ENCODE measurements at regions not wholly inside any gene's neighbourhood (a gene's known extent, or its start where the extent isn't known, plus 50 kb on each side); places are given as distances from the start of the nearest gene placed in this dataset.

GRCh38 chr2:136468799-136469369 is 296.5 kb upstream of the THSD7B start:
- FAIRE-seq (no peak), DNase-seq (ENCODE audit: low read depth) (no peak)
- H3K4me1 Mint-ChIP-seq (ENCODE audit: low read depth, unreplicated experiment) = no peaks in the 10 kb centered on the region
- H3K9ac ChIP-seq (ENCODE audit: low read length) = no peak overlapping the region
- H3K9me3 ChIP-seq (ENCODE audit: insufficient read depth, low read depth, low read length) = no peaks in the 10 kb centered on the region
- H3K4me3 Mint-ChIP-seq (ENCODE audit: unreplicated experiment) = no peak overlapping the region
- no peaks in the 10 kb centered on the region for H4K20me1 ChIP-seq (ENCODE audit: insufficient read depth, low read length)
- H3K79me2 ChIP-seq (ENCODE audit: insufficient read depth, low read length) = no peaks in the 10 kb centered on the region
- no peak for TF ChIP-seq CTCF (IDR thresholded peaks at IDR 0.05; ENCODE audit: insufficient read depth, low read depth, low read length)
- no peak for TF ChIP-seq EZH2 (IDR thresholded peaks at IDR 0.05; ENCODE audit: insufficient read depth, low read length)
- H3K4me2 ChIP-seq (ENCODE audit: low read length) = no peak overlapping the region
- no peak overlapping the region for H3K4me3 ChIP-seq (ENCODE audit: insufficient read depth, low read depth, low read length)
- no peaks in the 10 kb centered on the region for H3K4me1 ChIP-seq (ENCODE audit: insufficient read depth, low read length)
- H2AFZ ChIP-seq (ENCODE audit: low read depth, low read length) = no peak overlapping the region
- H3K27me3 ChIP-seq (ENCODE audit: insufficient read depth, low read length) = no peaks in the 10 kb centered on the region
- H3K36me3 Mint-ChIP-seq (ENCODE audit: low read depth, unreplicated experiment) = no peaks in the 10 kb centered on the region
- H3K9me3 Mint-ChIP-seq (ENCODE audit: unreplicated experiment) = peaks cover 19% of the 10 kb centered on the region
- no peak overlapping the region for H3K27ac Mint-ChIP-seq (ENCODE audit: unreplicated experiment)
- H3K27ac ChIP-seq (ENCODE audit: low read depth, low read length) = no peak overlapping the region
- peaks cover 10% of the 10 kb centered on the region for H3K27me3 Mint-ChIP-seq (ENCODE audit: low read depth, unreplicated experiment)
- no peaks in the 10 kb centered on the region for H3K36me3 ChIP-seq (ENCODE audit: insufficient read depth, low read length)

DNA sequence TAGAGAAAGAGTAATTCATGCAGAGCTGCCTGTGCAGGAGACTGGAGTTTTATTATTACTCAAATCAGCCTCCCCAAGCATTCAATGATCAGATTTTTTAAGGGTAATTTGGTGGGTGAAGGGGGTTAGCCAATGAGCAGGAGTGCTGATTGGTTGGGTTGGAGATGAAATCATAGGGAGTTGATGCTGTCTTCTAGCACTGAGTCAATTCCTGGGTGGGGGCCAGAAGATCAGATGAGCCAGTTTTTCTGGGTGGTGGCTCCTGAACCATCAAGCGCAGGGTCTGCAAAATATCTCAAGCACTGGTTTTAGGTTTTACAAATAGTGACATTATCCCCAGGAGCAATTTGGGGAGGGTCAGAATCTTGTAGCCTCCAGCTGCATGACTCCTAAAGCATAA is 312.8 kb upstream of the THSD7B start:
- Histone ChIP-seq H2AFZ (ENCODE audit: low read depth, low read length) (no peak overlapping the region), H3K4me2 (ENCODE audit: low read length) (no peak overlapping the region), H3K27ac (ENCODE audit: low read depth, low read length) (no peak overlapping the region), H3K9me3 (ENCODE audit: insufficient read depth, low read depth, low read length) (no peaks in the 10 kb centered on the region), H3K4me1 (ENCODE audit: insufficient read depth, low read length) (no peaks in the 10 kb centered on the region), H3K27me3 (ENCODE audit: insufficient read depth, low read length) (no peaks in the 10 kb centered on the region), H3K9ac (ENCODE audit: low read length) (no peak overlapping the region), H3K36me3 (ENCODE audit: insufficient read depth, low read length) (no peaks in the 10 kb centered on the region), H3K4me3 (ENCODE audit: insufficient read depth, low read depth, low read length) (no peak overlapping the region), H3K79me2 (ENCODE audit: insufficient read depth, low read length) (no peaks in the 10 kb centered on the region), H4K20me1 (ENCODE audit: insufficient read depth, low read length) (no peaks in the 10 kb centered on the region)
- H3K4me3 Mint-ChIP-seq (ENCODE audit: unreplicated experiment) = no peak overlapping the region
- DNase-seq (ENCODE audit: low read depth) (no peak), FAIRE-seq (no peak)
- H3K27me3 Mint-ChIP-seq (ENCODE audit: low read depth, unreplicated experiment) = peaks cover 22% of the 10 kb centered on the region
- TF ChIP-seq CTCF (IDR thresholded peaks at IDR 0.05; ENCODE audit: insufficient read depth, low read depth, low read length) (no peak), EZH2 (IDR thresholded peaks at IDR 0.05; ENCODE audit: insufficient read depth, low read length) (no peak)
- no peaks in the 10 kb centered on the region for H3K9me3 Mint-ChIP-seq (ENCODE audit: unreplicated experiment)
- no peaks in the 10 kb centered on the region for H3K4me1 Mint-ChIP-seq (ENCODE audit: low read depth, unreplicated experiment)
- no peaks in the 10 kb centered on the region for H3K36me3 Mint-ChIP-seq (ENCODE audit: low read depth, unreplicated experiment)
- H3K27ac Mint-ChIP-seq (ENCODE audit: unreplicated experiment) = no peak overlapping the region

DNA sequence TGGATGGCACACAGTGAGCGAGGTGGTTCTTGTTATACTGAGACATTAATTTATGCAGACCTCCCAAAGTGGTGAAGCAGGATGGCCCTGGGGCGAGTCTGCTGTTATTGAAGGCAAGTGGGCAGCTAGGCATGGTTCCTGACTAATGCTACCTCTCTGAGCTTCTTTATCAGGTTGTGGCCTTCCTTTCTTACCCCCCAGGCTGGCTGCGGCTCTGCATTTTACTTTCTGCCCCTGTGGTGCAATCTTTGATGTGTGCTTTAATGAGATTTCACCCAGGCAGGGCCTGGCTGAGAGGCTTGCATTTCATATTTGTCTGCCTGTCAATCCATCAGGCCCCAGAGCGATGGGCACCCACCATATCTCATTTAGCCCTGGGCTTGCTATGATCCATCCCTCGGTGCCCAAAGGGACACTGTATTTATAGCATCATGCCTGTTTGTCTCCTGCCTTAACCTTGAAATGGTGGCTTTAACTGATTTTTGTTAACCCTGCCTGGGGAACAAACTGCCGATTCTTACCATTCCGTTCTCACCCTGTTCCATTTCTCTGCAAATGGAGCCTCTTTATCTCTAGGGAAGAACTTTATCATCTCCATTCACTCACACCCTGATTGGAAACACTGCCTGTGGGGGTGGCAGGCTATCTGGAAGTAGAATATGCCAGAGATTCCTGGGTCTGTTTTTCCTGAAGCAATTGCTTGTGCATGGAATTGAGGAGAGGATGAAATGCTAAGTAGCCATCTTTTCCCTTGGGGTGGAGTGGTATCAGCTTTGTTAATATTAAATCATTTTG is 316.2 kb upstream of the THSD7B start:
- Histone ChIP-seq H3K4me2 (ENCODE audit: low read length) (no peak overlapping the region), H2AFZ (ENCODE audit: low read depth, low read length) (no peak overlapping the region), H3K36me3 (ENCODE audit: insufficient read depth, low read length) (no peaks in the 10 kb centered on the region), H3K27ac (ENCODE audit: low read depth, low read length) (no peak overlapping the region), H3K4me3 (ENCODE audit: insufficient read depth, low read depth, low read length) (no peak overlapping the region), H4K20me1 (ENCODE audit: insufficient read depth, low read length) (no peaks in the 10 kb centered on the region), H3K9ac (ENCODE audit: low read length) (no peak overlapping the region), H3K27me3 (ENCODE audit: insufficient read depth, low read length) (no peaks in the 10 kb centered on the region), H3K4me1 (ENCODE audit: insufficient read depth, low read length) (no peaks in the 10 kb centered on the region), H3K79me2 (ENCODE audit: insufficient read depth, low read length) (no peaks in the 10 kb centered on the region), H3K9me3 (ENCODE audit: insufficient read depth, low read depth, low read length) (no peaks in the 10 kb centered on the region)
- FAIRE-seq (no peak), DNase-seq (ENCODE audit: low read depth) (no peak)
- Mint-ChIP-seq H3K36me3 (ENCODE audit: low read depth, unreplicated experiment) (no peaks in the 10 kb centered on the region), H3K27ac (ENCODE audit: unreplicated experiment) (no peak overlapping the region), H3K9me3 (ENCODE audit: unreplicated experiment) (no peaks in the 10 kb centered on the region), H3K4me1 (ENCODE audit: low read depth, unreplicated experiment) (no peaks in the 10 kb centered on the region), H3K4me3 (ENCODE audit: unreplicated experiment) (no peak overlapping the region), H3K27me3 (ENCODE audit: low read depth, unreplicated experiment) (peaks cover 8% of the 10 kb centered on the region)
- TF ChIP-seq CTCF (IDR thresholded peaks at IDR 0.05; ENCODE audit: insufficient read depth, low read depth, low read length) (no peak), EZH2 (IDR thresholded peaks at IDR 0.05; ENCODE audit: insufficient read depth, low read length) (no peak)
